ENCODE measurements at regions not wholly inside any gene's neighbourhood (a gene's known extent, or its start where the extent isn't known, plus 50 kb on each side); places are given as distances from the start of the nearest gene placed in this dataset.

DNA sequence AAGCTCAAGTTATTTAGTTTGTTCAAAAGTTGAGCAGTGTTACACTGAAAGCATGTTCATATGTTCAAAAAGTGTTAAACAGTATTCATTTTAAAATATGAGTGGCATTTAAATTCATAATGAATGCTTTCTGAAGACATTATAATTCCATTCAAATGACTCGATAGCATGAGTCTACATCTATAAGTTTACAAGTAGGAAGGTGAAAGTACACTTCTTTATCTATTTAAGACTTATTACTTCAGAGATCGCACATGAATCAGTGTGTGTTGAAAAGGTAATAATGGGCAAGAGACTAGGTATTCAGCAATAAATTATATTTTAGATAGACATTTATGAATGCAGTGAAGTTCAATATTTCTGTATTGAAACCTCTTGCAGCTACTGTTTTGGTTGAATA, 456.1 kb downstream of the GRXCR1 start:
- TF ChIP-seq POLR2AphosphoS5 (IDR thresholded peaks at IDR 0.05; ENCODE audit: low read depth, low read length): no peak
- no peak for TF ChIP-seq SIN3A (IDR thresholded peaks at IDR 0.05; ENCODE audit: borderline replicate concordance, insufficient read depth, low read length)
- TF ChIP-seq TAF1 (IDR thresholded peaks at IDR 0.05; ENCODE audit: borderline replicate concordance, insufficient read depth, low read length): no peak
- no peak for TF ChIP-seq FOXP2 (optimal IDR thresholded peaks at IDR 0.05; ENCODE audit: borderline replicate concordance, extremely low read depth, extremely low read length, insufficient read depth)
- TF ChIP-seq, protein P1, sequence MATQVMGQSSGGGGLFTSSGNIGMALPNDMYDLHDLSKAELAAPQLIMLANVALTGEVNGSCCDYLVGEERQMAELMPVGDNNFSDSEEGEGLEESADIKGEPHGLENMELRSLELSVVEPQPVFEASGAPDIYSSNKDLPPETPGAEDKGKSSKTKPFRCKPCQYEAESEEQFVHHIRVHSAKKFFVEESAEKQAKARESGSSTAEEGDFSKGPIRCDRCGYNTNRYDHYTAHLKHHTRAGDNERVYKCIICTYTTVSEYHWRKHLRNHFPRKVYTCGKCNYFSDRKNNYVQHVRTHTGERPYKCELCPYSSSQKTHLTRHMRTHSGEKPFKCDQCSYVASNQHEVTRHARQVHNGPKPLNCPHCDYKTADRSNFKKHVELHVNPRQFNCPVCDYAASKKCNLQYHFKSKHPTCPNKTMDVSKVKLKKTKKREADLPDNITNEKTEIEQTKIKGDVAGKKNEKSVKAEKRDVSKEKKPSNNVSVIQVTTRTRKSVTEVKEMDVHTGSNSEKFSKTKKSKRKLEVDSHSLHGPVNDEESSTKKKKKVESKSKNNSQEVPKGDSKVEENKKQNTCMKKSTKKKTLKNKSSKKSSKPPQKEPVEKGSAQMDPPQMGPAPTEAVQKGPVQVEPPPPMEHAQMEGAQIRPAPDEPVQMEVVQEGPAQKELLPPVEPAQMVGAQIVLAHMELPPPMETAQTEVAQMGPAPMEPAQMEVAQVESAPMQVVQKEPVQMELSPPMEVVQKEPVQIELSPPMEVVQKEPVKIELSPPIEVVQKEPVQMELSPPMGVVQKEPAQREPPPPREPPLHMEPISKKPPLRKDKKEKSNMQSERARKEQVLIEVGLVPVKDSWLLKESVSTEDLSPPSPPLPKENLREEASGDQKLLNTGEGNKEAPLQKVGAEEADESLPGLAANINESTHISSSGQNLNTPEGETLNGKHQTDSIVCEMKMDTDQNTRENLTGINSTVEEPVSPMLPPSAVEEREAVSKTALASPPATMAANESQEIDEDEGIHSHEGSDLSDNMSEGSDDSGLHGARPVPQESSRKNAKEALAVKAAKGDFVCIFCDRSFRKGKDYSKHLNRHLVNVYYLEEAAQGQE (IDR thresholded peaks at IDR 0.05; ENCODE audit: insufficient read depth in 1 of 2, low read depth in 2 of 2, low read length in 2 of 2): no peak

DNA sequence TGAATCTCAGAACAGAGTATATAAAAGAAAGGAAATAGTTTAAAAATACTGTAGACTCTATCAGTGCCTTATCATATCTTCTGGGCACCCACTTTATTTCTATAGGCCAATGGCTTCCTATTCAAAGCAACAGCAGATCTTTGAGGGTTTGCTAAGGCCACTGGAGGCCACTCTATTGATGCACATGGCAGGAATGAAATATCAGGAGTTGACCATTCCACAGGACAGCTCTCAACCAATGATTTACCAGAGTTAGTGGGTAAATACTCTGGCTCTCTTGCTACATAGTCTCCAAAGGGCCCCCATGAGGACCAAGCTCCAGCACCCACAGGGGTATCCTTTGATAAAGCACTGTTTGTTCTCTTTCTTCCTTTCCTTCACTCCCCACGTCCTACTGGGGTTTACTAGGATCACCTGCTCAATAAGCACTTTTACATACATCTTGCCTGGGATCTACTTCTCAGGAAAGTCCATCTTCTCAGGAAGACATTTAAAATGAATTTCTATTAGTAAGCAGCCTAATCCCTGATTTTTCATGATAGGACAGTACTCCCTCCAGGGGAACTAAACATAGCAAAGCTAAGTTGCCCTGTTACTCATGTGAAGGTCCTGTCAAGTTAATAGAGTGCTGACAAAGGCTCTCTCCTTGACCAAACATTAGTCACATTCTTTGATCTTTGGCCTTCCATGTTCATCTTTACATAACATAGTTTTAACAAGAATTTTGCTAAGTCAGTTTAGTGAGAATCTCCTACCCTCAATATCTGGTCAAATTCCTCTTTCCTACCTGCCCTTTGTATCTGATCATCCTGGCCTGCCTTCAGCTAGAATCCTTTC, 459.7 kb downstream of the GRXCR1 start:
- TF ChIP-seq SIN3A (IDR thresholded peaks at IDR 0.05; ENCODE audit: borderline replicate concordance, insufficient read depth, low read length) (no peak), FOXP2 (optimal IDR thresholded peaks at IDR 0.05; ENCODE audit: borderline replicate concordance, extremely low read depth, extremely low read length, insufficient read depth) (no peak), TAF1 (IDR thresholded peaks at IDR 0.05; ENCODE audit: borderline replicate concordance, insufficient read depth, low read length) (no peak), POLR2AphosphoS5 (IDR thresholded peaks at IDR 0.05; ENCODE audit: low read depth, low read length) (no peak)
- TF ChIP-seq, protein P1 (IDR thresholded peaks at IDR 0.05; ENCODE audit: insufficient read depth in 1 of 2, low read depth in 2 of 2, low read length in 2 of 2): no peak

DNA sequence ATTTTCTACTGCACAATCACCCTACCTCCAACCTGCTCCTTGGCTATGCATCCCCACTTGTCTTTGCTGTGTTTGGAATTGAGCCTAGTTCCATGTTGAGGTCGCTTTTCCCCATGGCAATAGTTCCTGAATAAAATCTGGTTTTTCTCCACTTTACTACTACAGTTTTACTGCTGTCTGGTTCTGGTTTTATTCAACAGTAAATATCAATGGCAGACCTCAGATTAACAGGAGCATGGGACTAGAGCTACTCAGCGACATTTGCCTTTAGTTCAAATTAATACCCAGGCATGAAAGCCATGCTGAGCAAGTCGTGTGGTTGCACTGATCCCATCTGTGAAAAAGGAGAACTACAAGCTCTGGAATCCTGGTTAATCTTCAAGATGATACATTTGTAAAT, 460.3 kb downstream of the GRXCR1 start:
- TF ChIP-seq FOXP2 (optimal IDR thresholded peaks at IDR 0.05; ENCODE audit: borderline replicate concordance, extremely low read depth, extremely low read length, insufficient read depth): no peak
- TF ChIP-seq SIN3A (IDR thresholded peaks at IDR 0.05; ENCODE audit: borderline replicate concordance, insufficient read depth, low read length): no peak
- TF ChIP-seq, protein P1 (IDR thresholded peaks at IDR 0.05; ENCODE audit: insufficient read depth in 1 of 2, low read depth in 2 of 2, low read length in 2 of 2): no peak
- no peak for TF ChIP-seq POLR2AphosphoS5 (IDR thresholded peaks at IDR 0.05; ENCODE audit: low read depth, low read length)
- no peak for TF ChIP-seq TAF1 (IDR thresholded peaks at IDR 0.05; ENCODE audit: borderline replicate concordance, insufficient read depth, low read length)

DNA sequence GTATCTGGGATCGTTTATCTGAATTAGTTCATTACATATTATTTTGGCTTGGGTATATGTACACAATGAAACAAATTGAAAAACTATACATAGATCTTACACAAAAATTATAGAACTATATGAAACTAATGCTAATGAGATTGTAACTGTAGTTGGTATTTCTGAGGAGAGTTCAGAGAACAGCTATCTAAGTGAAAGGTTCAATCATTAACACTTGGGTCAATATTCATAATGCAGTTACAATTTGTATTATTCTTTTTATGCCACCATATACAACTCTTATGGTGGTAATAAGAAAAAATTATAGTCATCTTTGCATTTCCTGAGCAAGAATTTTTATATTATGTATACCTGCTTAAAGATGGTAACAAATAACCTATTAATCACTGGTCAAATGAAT, 461.0 kb downstream of the GRXCR1 start:
- no peak for TF ChIP-seq FOXP2 (optimal IDR thresholded peaks at IDR 0.05; ENCODE audit: borderline replicate concordance, extremely low read depth, extremely low read length, insufficient read depth)
- TF ChIP-seq TAF1 (IDR thresholded peaks at IDR 0.05; ENCODE audit: borderline replicate concordance, insufficient read depth, low read length): no peak
- no peak for TF ChIP-seq SIN3A (IDR thresholded peaks at IDR 0.05; ENCODE audit: borderline replicate concordance, insufficient read depth, low read length)
- TF ChIP-seq, protein P1 (IDR thresholded peaks at IDR 0.05; ENCODE audit: insufficient read depth in 1 of 2, low read depth in 2 of 2, low read length in 2 of 2): no peak
- TF ChIP-seq POLR2AphosphoS5 (IDR thresholded peaks at IDR 0.05; ENCODE audit: low read depth, low read length): no peak
